ENCODE measurements at regions not wholly inside any gene's neighbourhood (a gene's known extent, or its start where the extent isn't known, plus 50 kb on each side); places are given as distances from the start of the nearest gene placed in this dataset.

- 81 to 84% methylated on average over 6 to 7 of the region's 12 CpGs for WGBS, 2 donors
Measured at GRCh38 chr19:30710721-30711120, 338.5 kb downstream of the ZNF536 start.

GRCh38 chr19:30708416-30709178 is 336.4 kb downstream of the ZNF536 start:
- Histone ChIP-seq H3K36me3 (no peaks in the 10 kb centered on the region), H3K4me3 (no peak overlapping the region), H3K27ac (no peak overlapping the region), H3K27me3 (peaks cover 0 to 17% (median 0%) of the 10 kb centered on the region in 4 donors), H3K4me1 (no peaks in the 10 kb centered on the region), H3K9me3 (no peaks in the 10 kb centered on the region)
- no peak for DNase-seq
- WGBS, 2 donors = 75 to 83% methylated on average over 10 of the region's 11 CpGs
- intact Hi-C loops (cut with DNase I) = no loop called here
- TF ChIP-seq, protein P1, sequence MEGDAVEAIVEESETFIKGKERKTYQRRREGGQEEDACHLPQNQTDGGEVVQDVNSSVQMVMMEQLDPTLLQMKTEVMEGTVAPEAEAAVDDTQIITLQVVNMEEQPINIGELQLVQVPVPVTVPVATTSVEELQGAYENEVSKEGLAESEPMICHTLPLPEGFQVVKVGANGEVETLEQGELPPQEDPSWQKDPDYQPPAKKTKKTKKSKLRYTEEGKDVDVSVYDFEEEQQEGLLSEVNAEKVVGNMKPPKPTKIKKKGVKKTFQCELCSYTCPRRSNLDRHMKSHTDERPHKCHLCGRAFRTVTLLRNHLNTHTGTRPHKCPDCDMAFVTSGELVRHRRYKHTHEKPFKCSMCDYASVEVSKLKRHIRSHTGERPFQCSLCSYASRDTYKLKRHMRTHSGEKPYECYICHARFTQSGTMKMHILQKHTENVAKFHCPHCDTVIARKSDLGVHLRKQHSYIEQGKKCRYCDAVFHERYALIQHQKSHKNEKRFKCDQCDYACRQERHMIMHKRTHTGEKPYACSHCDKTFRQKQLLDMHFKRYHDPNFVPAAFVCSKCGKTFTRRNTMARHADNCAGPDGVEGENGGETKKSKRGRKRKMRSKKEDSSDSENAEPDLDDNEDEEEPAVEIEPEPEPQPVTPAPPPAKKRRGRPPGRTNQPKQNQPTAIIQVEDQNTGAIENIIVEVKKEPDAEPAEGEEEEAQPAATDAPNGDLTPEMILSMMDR (IDR thresholded peaks at IDR 0.05) = no peak
- TF ChIP-seq POLR2A (IDR thresholded peaks at IDR 0.05) = no peak

More at GRCh38 chr19:30710721-30711120, 338.5 kb downstream of the ZNF536 start:
- no peaks in the 10 kb centered on the region for H3K4me1 ChIP-seq
- H3K36me3 ChIP-seq = no peaks in the 10 kb centered on the region
- intact Hi-C loops (cut with DNase I) = no loop called here
- H3K27ac ChIP-seq = no peak overlapping the region
- H3K27me3 ChIP-seq = peaks cover 0 to 14% (median 0%) of the 10 kb centered on the region in 4 donors
- no peaks in the 10 kb centered on the region for H3K9me3 ChIP-seq
- no peak overlapping the region for H3K4me3 ChIP-seq
- DNase-seq = no peak
- TF ChIP-seq POLR2A (IDR thresholded peaks at IDR 0.05) = no peak
- TF ChIP-seq, protein P1 (IDR thresholded peaks at IDR 0.05) = no peak

GRCh38 chr19:30704771-30705330 is 332.7 kb downstream of the ZNF536 start:
- Histone ChIP-seq H3K9me3 (no peaks in the 10 kb centered on the region), H3K4me1 (no peaks in the 10 kb centered on the region), H3K4me3 (no peak overlapping the region), H3K27ac (no peak overlapping the region), H3K36me3 (no peaks in the 10 kb centered on the region), H3K27me3 (peaks cover 0 to 3% (median 0%) of the 10 kb centered on the region in 4 donors)
- TF ChIP-seq, protein P1 (IDR thresholded peaks at IDR 0.05) = no peak
- TF ChIP-seq POLR2A (IDR thresholded peaks at IDR 0.05) = no peak
- intact Hi-C loops (cut with DNase I) = no loop called here
- DNase-seq = no peak
- 81 to 93% methylated on average over 4 of the region's 4 CpGs for WGBS, 2 donors

DNA sequence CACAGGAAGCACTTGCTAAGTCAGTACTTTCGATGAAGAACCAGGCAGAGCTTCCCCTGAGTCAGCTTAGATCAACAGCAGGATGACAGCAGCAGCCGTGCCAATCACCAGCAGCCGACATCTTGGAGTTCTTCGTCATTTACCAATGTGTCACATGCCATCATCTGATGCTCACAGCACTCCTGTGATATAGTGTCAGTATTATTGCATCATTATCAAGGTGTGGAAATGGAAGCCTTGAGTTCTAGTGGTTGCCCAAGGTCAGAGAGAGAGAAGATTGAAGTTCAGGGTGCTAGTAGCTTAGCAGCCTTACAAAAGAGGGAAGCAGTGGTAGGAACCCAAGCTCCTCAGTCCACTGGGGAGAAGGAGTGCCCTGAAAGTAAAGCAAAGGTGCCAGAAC is 331.5 kb downstream of the ZNF536 start:
- intact Hi-C loops (cut with DNase I) = no loop called here
- 85 to 91% methylated on average over 4 of the region's 4 CpGs for WGBS, 2 donors
- Histone ChIP-seq H3K9me3 (no peaks in the 10 kb centered on the region), H3K36me3 (no peaks in the 10 kb centered on the region), H3K4me1 (no peaks in the 10 kb centered on the region), H3K4me3 (no peak overlapping the region), H3K27me3 (peaks cover 0 to 3% (median 0%) of the 10 kb centered on the region in 4 donors), H3K27ac (no peak overlapping the region)
- DNase-seq = no peak
- no peak for TF ChIP-seq POLR2A (IDR thresholded peaks at IDR 0.05)
- TF ChIP-seq, protein P1 (IDR thresholded peaks at IDR 0.05) = no peak

GRCh38 chr19:30701178-30701577 is 329.0 kb downstream of the ZNF536 start:
- intact Hi-C loops (cut with DNase I) = no loop called here
- no peak for DNase-seq
- TF ChIP-seq POLR2A (IDR thresholded peaks at IDR 0.05) = no peak
- TF ChIP-seq, protein P1 (IDR thresholded peaks at IDR 0.05) = no peak
- H3K27me3 ChIP-seq = peaks cover 0 to 3% (median 0%) of the 10 kb centered on the region in 4 donors
- no peaks in the 10 kb centered on the region for H3K9me3 ChIP-seq
- WGBS, 2 donors = 92 to 96% methylated on average over 2 of the region's 2 CpGs
- H3K4me3 ChIP-seq = no peak overlapping the region
- no peak overlapping the region for H3K27ac ChIP-seq
- no peaks in the 10 kb centered on the region for H3K36me3 ChIP-seq
- H3K4me1 ChIP-seq = no peaks in the 10 kb centered on the region
